ENCODE measurements at regions not wholly inside any gene's neighbourhood (a gene's known extent, or its start where the extent isn't known, plus 50 kb on each side); places are given as distances from the start of the nearest gene placed in this dataset.

GRCh38 chr1:198850196-198850595 is 211.4 kb downstream of the PTPRC start:
- TF ChIP-seq CTCF (IDR thresholded peaks at IDR 0.05) (no peak), EP300 (IDR thresholded peaks at IDR 0.05) (no peak)

All from upper lobe of left lung (tissue), 4 donors.